A673 (cell line): ENCODE measurements at regions not wholly inside any gene's neighbourhood (a gene's known extent, or its start where the extent isn't known, plus 50 kb on each side); places are given as distances from the start of the nearest gene placed in this dataset.

ENCODE experiments used
- BruUV-seq: library from RNA; stranded (reverse); fragments of 400-500 nt; replicated peaks from 2 replicates; lab custom pipeline; 2021; lab: Mats Ljungman, UMichigan
- CTCF ChIA-PET: fragments of 300-600 bp; sonication (Branson Sonifier 250); formaldehyde crosslinking; loops from one replicate; lab custom pipeline; 2022; ENCODE audit warnings: antibody characterized with exemption; lab: Charles Lee
- POLR2A ChIA-PET: fragments of 300-600 bp; sonication (Branson Sonifier 250); formaldehyde crosslinking; loops from one replicate; lab custom pipeline; 2022; ENCODE audit warnings: antibody characterized with exemption; ENCODE audit not compliant: low non-redundant PET; lab: Charles Lee
- DNase-seq: peaks from one replicate; pipeline ENCODE4 v3.0.0-alpha.2; 2015; ENCODE audit warnings: low spot score
- H3K27ac ChIP-seq: fragments of 200-600 bp; sonication (generic); 2 replicates; pipeline ENCODE4 v1.5.1; 2016; ENCODE audit warnings: mixed run types, low read depth, mild to moderate bottlenecking, mixed read lengths, antibody characterized with exemption, low read length; ENCODE audit not compliant: poor library complexity, severe bottlenecking
- H3K27me3 ChIP-seq: fragments of 200-600 bp; sonication (generic); replicated peaks from 2 replicates; pipeline ENCODE4 v1.6.1; 2017; ENCODE audit warnings: mixed run types, low read depth, mild to moderate bottlenecking, mixed read lengths, antibody characterized with exemption, low read length; ENCODE audit not compliant: insufficient read depth, poor library complexity
- H3K36me3 ChIP-seq: fragments of 200-600 bp; sonication (generic); 2 replicates; pipeline ENCODE4 v1.6.1; 2016; ENCODE audit warnings: mixed run types, mild to moderate bottlenecking, mixed read lengths, antibody characterized with exemption, low read length; ENCODE audit not compliant: insufficient read depth, poor library complexity, severe bottlenecking
- H3K4me1 ChIP-seq: fragments of 200-600 bp; sonication (generic); 2 replicates; pipeline ENCODE4 v1.6.1; 2017; ENCODE audit warnings: mixed run types, mild to moderate bottlenecking, mixed read lengths, antibody characterized with exemption, low read length; ENCODE audit not compliant: insufficient read depth, poor library complexity, severe bottlenecking
- H3K4me3 ChIP-seq: fragments of 200-600 bp; sonication (generic); 2 replicates; pipeline ENCODE4 v1.5.1; 2016; ENCODE audit warnings: low read depth, mixed run types, mild to moderate bottlenecking, mixed read lengths, low read length; ENCODE audit not compliant: poor library complexity, severe bottlenecking
- H3K9me3 ChIP-seq: fragments of 200-600 bp; sonication (generic); 2 replicates; pipeline ENCODE4 v1.6.1; 2016; ENCODE audit warnings: mixed run types, low read depth, mild to moderate bottlenecking, mixed read lengths, antibody characterized with exemption, low read length; ENCODE audit not compliant: poor library complexity, severe bottlenecking
- EZH2 ChIP-seq: fragments of 200-600 bp; sonication (generic); IDR thresholded peaks from 2 replicates; pipeline ENCODE4 v1.6.1; 2017; ENCODE audit warnings: borderline replicate concordance, low read depth, mild to moderate bottlenecking, mixed read lengths, antibody characterized with exemption, low read length; ENCODE audit not compliant: poor library complexity, severe bottlenecking
- intact Hi-C: fragments of 100-400 bp; cut with micrococcal nuclease; formaldehyde crosslinking; loops from one replicate; pipeline ENCODE4 v1.10.0; 2022; ENCODE audit not compliant: unreplicated experiment
- TF ChIP-seq, protein P1 (sequence below): fragments of 300-800, 200-600 bp; sonication (generic); conservative IDR thresholded peaks from 2 replicates; pipeline ENCODE4 v1.5.1; 2017; ENCODE audit warnings: low read depth, mild to moderate bottlenecking, antibody characterized with exemption, low read length, moderate library complexity, mixed read lengths

GRCh38 chr12:86663716-86664115 lies 407.5 kb upstream of the MGAT4C start:
- Histone ChIP-seq H3K27ac (no peak overlapping the region), H3K36me3 (no peaks in the 10 kb centered on the region), H3K4me3 (no peak overlapping the region), H3K9me3 (no peaks in the 10 kb centered on the region), H3K27me3 (no peaks in the 10 kb centered on the region), H3K4me1 (peaks cover 28% of the 10 kb centered on the region)
- ChIA-PET POLR2A (no interaction called here), CTCF (no interaction called here)
- BruUV-seq = no TSS peak
- TF ChIP-seq, protein P1, sequence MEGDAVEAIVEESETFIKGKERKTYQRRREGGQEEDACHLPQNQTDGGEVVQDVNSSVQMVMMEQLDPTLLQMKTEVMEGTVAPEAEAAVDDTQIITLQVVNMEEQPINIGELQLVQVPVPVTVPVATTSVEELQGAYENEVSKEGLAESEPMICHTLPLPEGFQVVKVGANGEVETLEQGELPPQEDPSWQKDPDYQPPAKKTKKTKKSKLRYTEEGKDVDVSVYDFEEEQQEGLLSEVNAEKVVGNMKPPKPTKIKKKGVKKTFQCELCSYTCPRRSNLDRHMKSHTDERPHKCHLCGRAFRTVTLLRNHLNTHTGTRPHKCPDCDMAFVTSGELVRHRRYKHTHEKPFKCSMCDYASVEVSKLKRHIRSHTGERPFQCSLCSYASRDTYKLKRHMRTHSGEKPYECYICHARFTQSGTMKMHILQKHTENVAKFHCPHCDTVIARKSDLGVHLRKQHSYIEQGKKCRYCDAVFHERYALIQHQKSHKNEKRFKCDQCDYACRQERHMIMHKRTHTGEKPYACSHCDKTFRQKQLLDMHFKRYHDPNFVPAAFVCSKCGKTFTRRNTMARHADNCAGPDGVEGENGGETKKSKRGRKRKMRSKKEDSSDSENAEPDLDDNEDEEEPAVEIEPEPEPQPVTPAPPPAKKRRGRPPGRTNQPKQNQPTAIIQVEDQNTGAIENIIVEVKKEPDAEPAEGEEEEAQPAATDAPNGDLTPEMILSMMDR = no peak
- peak; percentile 20 for DNase-seq
- intact Hi-C loops = no loop called here

DNA sequence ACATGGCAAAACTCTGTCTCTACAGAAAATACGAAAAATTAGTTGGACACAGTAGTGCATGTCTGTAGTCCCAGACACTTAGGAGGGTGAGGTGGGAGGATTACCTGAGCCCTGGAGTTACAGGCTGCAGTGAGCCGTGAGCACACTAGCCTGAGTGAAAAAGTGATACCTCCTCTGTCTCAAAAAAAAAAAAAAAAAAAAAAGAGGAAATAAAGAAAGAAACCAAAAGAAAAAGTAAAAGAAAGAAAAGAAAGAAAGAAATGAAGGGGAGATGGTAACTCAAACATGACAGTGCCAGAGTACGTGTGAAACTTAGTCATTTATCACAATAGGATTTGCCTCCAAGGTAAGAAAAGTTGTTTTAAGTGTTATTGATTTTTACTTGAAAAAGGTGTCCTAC lies 407.0 kb upstream of the MGAT4C start:
- H3K27ac ChIP-seq = no peak overlapping the region
- no peaks in the 10 kb centered on the region for H3K9me3 ChIP-seq
- H3K4me3 ChIP-seq = no peak overlapping the region
- no peak for DNase-seq
- no TSS peak for BruUV-seq
- POLR2A ChIA-PET = no interaction called here
- intact Hi-C loops = no loop called here
- CTCF ChIA-PET = no interaction called here
- no peaks in the 10 kb centered on the region for H3K27me3 ChIP-seq
- H3K36me3 ChIP-seq = no peaks in the 10 kb centered on the region
- peaks cover 28% of the 10 kb centered on the region for H3K4me1 ChIP-seq
- no peak for TF ChIP-seq EZH2
- TF ChIP-seq, protein P1 = no peak

- CTCF ChIA-PET = no interaction called here
- intact Hi-C loops = no loop called here
- Histone ChIP-seq H3K9me3 (no peaks in the 10 kb centered on the region), H3K4me1 (peaks cover 28% of the 10 kb centered on the region), H3K27me3 (no peaks in the 10 kb centered on the region), H3K4me3 (no peak overlapping the region), H3K27ac (no peak overlapping the region), H3K36me3 (no peaks in the 10 kb centered on the region)
- POLR2A ChIA-PET = no interaction called here
- TF ChIP-seq, protein P1 = no peak
- no peak for TF ChIP-seq EZH2
- no TSS peak for BruUV-seq
- DNase-seq = no peak
These were observed 406.3 kb upstream of the MGAT4C start for GRCh38 chr12:86662464-86662863.
